Natural killer cell treated with Interleukin-12 subunit alpha and Interleukin-12 subunit beta and Interleukin-15 and Interleukin-18, amount 100 ng/mL, for 72 hours (primary cell): ENCODE measurements at regions not wholly inside any gene's neighbourhood (a gene's known extent, or its start where the extent isn't known, plus 50 kb on each side); places are given as distances from the start of the nearest gene placed in this dataset.
"Not testable (repeated sequence)": the region's sequence is repeated elsewhere in the genome, so short reads cannot be mapped to it uniquely, and the experiment has no call there.

ENCODE experiments used
- ATAC-seq, 2 donors: fragments of 150-1000 bp; cut with Tn5 transposase in 1 of 2; sonication (Bioruptor Pico), chemical (Tn5 transposase) in 1 of 2; 2 replicates each; pipeline ENCODE4 v1.10.0; 2021
- DNase-seq: peaks from one replicate; pipeline ENCODE4 v3.0.0; 2022; ENCODE audit warnings: low spot score
- H3K27ac Mint-ChIP-seq, 2 donors: 1 replicate in 1 of 2; 2 replicates in 1 of 2; pipeline ENCODE4 v1.8.0; 2022; ENCODE audit warnings: mixed read lengths in 2 of 2, mild to moderate bottlenecking in 1 of 2, moderate library complexity in 1 of 2
- H3K27me3 Mint-ChIP-seq, 2 donors: 1 replicate in 1 of 2; 2 replicates in 1 of 2; pipeline ENCODE4 v1.8.0; 2022; ENCODE audit warnings: mixed read lengths in 2 of 2
- H3K36me3 Mint-ChIP-seq: one replicate; pipeline ENCODE4 v1.8.0; 2022; ENCODE audit warnings: mixed read lengths
- H3K4me1 Mint-ChIP-seq, 2 donors: 1 replicate in 1 of 2; 2 replicates in 1 of 2; pipeline ENCODE4 v1.8.0; 2022; ENCODE audit warnings: low read depth in 2 of 2, mixed read lengths in 2 of 2, mild to moderate bottlenecking in 1 of 2
- H3K4me3 Mint-ChIP-seq: one replicate; pipeline ENCODE4 v1.8.0; 2022; ENCODE audit warnings: mixed read lengths
- H3K9me3 Mint-ChIP-seq: 2 replicates; pipeline ENCODE4 v1.8.0; 2022; ENCODE audit warnings: mixed read lengths

DNA sequence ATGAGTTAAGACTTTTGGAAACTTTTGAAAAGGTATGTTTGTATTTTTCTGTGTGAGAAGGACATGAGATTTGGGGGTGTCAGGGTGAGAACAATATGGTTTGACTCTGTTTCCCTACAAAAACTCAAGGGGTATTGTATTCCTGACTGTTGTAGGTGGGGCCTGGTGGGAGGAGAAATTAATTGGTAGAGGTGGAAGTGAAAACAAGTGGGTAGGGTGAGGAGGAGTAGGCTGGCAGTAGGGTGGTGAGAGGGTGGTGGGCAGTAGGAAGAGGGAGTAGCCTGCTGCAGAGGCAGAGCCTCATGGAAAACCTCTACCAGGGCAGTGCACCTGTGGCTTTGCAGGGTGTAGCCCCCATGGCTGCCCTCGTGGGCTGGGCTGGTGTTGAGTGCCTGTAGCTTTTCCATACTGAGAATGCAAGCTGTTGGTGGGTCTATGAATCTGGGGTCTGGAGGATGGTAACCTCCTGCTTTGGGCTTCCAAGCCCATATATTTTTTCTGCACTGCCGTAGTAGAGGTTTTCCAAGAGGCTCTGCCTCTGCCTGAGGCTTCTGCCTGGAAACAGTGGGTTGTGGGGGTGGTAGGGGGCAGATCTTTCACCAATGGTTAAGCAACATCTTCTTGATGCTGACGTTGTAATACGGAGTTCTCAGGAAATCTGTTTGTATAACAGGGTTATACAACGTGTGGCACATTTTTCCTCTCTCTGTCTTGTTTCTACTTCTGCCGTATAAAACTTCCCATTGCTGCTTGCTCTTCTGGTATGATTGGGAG is 133.6 kb upstream of the ZNF519 start:
- not testable (repeated sequence) for H3K27me3 Mint-ChIP-seq, H3K36me3 Mint-ChIP-seq, H3K27ac Mint-ChIP-seq, H3K4me3 Mint-ChIP-seq, H3K9me3 Mint-ChIP-seq, ATAC-seq, H3K4me1 Mint-ChIP-seq, DNase-seq

GRCh38 chr18:14262786-14263185 is 130.6 kb upstream of the ZNF519 start:
- H3K27ac Mint-ChIP-seq, ATAC-seq, H3K27me3 Mint-ChIP-seq, H3K36me3 Mint-ChIP-seq, H3K4me3 Mint-ChIP-seq, H3K9me3 Mint-ChIP-seq, H3K4me1 Mint-ChIP-seq, DNase-seq: not testable (repeated sequence)

DNA sequence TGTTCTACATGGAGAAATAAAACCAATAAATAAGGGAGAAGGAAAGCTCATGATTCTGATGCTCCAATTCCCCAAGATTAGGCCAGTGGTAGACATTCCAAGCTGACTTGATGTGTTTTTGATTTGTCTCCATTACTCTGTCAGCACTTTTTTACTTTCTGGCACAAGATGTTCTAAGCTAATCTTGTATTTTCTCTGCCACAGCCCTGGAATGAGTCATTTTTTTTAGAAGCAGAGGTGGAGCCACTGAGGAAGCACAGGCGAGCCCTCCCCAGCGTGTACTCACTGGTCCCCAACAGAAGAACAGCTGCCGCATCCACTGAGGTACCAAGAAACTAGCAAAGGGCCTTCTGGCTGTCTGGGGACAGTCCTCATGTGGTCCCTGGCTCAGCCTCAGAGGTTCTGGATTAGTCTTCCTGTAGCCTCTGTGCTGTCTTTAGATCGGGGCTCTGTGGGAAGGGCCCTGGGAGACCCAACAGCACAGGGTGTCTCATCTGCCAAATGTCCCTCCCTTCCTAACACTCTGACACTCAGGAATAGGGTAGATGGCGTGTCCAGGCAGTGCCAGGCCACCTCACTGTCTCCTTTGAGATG is 117.9 kb upstream of the ZNF519 start:
- H3K27me3 Mint-ChIP-seq, H3K36me3 Mint-ChIP-seq: not testable (repeated sequence)

GRCh38 chr18:14239224-14239623 is 107.0 kb upstream of the ZNF519 start:
- not testable (repeated sequence) for H3K4me1 Mint-ChIP-seq, DNase-seq, ATAC-seq, H3K9me3 Mint-ChIP-seq, H3K27me3 Mint-ChIP-seq, H3K27ac Mint-ChIP-seq, H3K36me3 Mint-ChIP-seq, H3K4me3 Mint-ChIP-seq

More for the DNA sequence above, 117.9 kb upstream of the ZNF519 start:
- not testable (repeated sequence) for H3K27ac Mint-ChIP-seq, ATAC-seq, H3K4me3 Mint-ChIP-seq, H3K4me1 Mint-ChIP-seq, DNase-seq, H3K9me3 Mint-ChIP-seq

DNA sequence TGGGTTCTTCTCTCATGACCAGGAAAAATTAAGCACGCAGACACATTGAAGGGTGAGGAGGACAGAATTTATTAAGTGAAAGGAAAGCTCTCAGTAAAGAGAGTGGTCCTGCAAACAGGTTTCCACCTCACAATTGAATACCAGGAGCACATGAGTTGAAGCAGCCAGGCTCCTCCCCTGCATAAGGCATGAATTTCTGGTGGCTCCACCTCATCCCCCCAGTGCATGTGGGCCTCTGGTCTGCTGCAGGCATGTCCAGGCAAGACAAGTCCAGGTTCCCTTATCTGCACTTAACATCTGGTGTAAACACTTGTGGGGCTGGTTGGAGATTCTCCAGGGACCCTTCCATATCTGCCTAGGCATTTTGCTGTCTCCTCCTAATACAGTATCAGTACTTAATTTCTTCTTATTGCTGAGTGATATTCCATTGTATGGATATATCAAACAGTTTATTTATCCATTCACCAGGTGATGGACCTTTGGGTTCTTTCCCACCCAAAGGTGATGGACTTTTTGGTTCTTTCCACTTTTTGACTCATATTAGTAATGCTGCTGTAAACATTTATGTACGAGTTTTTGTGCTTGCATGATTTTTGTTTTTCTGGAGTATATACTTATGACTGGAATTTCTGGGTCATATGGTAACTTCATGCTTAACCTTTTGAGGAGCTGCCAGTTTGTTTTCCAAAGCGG is 104.3 kb upstream of the ZNF519 start:
- not testable (repeated sequence) for ATAC-seq, H3K4me3 Mint-ChIP-seq, H3K27ac Mint-ChIP-seq, DNase-seq, H3K36me3 Mint-ChIP-seq, H3K27me3 Mint-ChIP-seq, H3K9me3 Mint-ChIP-seq, H3K4me1 Mint-ChIP-seq

DNA sequence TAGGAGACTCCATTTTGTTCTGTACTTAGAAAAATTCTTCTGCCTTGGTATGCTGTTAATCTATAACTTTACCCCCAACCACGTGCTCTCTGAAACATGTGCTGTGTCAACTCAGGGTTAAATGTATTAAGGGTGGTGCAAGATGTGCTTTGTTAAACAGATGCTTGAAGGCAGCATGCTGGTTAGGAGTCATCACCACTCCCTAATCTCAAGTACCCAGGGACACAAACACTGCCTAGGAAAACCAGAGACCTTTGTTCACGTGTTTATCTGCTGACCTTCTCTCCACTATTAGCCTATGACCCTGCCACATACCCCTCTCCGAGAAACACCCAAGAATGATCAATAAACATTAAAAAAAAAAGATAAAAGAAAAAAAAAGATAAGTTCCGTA is 93.0 kb upstream of the ZNF519 start:
- DNase-seq, H3K4me1 Mint-ChIP-seq, H3K27ac Mint-ChIP-seq, H3K4me3 Mint-ChIP-seq, H3K36me3 Mint-ChIP-seq, H3K9me3 Mint-ChIP-seq, ATAC-seq, H3K27me3 Mint-ChIP-seq: not testable (repeated sequence)

DNA sequence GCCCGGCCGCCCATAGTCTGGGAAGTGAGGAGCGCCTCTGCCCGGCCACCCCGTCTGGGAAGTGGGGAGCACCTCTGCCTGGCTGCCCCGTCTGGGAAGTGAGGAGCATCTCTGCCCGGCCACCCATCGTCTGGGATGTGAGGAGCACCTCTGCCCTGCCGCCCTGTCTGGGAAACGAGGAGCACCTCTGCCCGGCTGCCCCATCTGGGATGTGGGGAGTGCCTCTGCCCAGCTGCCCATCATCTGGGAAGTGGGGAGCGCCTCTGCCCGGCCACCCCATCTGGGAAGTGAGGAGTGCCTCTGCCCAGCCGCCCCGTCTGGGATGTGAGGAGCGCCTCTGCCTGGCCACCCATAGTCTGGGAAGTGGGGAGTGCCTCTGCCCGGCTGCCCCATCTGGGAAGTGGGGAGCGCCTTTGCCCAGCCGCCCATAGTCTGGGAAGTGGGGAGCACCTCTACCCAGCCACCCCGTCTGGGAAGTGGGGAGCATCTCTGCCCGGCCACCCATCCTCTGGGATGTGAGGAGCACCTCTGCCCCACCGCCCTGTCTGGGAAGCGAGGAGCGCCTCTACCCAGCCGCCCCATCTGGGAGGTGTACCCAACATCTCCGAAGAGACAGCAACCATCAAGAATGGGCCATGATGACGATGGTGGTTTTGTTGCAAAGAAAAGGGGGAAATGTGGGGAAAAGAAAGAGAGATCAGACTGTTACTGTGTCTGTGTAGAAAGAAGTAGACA is 92.5 kb upstream of the ZNF519 start:
- not testable (repeated sequence) for ATAC-seq, H3K27me3 Mint-ChIP-seq, H3K27ac Mint-ChIP-seq, H3K36me3 Mint-ChIP-seq, H3K4me1 Mint-ChIP-seq, H3K9me3 Mint-ChIP-seq, H3K4me3 Mint-ChIP-seq
- peak; percentile 55 for DNase-seq

DNA sequence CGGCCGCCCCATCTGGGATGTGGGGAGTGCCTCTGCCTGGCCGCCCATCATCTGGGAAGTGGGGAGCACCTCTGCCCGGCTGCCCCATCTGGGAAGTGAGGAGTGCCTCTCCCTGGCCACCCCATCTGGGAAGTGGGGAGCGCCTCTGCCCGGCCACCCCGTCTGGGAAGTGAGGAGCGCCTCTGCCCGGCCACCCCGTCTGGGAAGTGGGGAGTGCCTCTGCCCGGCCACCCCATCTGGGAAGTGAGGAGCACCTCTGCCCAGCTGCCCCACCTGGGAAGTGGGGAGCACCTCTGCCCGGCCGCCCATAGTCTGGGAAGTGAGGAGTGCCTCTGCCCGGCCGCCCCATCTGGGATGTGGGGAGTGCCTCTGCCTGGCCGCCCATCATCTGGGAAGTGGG is 91.7 kb upstream of the ZNF519 start:
- not testable (repeated sequence) for H3K27ac Mint-ChIP-seq, H3K4me1 Mint-ChIP-seq, H3K4me3 Mint-ChIP-seq, H3K27me3 Mint-ChIP-seq, H3K36me3 Mint-ChIP-seq, H3K9me3 Mint-ChIP-seq, DNase-seq, ATAC-seq

DNA sequence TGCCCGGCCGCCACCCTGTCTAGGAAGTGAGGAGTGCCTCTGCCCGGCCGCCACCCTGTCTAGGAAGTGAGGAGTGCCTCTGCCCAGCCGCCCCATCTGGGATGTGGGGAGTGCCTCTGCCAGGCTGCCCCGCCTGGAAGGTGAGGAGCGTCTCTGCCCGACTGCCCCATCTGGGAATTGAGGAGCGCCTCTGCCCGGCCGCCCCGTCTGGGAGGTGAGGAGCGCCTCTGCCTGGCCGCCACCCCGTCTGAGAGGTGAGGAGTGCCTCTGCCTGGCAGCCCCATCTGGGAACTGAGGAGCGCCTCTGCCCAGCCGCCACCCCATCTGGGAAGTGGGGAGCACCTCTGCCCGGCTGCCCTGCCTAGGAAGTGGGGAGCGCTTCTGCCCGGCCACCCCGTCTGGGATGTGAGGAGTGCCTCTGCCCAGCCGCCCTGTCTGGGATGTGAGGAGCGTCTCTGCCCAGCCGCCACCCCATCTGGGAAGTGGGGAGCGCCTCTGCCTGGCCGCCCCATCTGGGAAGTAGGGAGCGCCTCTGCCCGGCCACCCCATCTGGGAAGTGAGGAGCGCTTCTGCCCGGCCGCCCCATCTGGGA is 91.1 kb upstream of the ZNF519 start:
- not testable (repeated sequence) for ATAC-seq, H3K4me1 Mint-ChIP-seq, H3K4me3 Mint-ChIP-seq, DNase-seq, H3K9me3 Mint-ChIP-seq, H3K27me3 Mint-ChIP-seq, H3K27ac Mint-ChIP-seq, H3K36me3 Mint-ChIP-seq

DNA sequence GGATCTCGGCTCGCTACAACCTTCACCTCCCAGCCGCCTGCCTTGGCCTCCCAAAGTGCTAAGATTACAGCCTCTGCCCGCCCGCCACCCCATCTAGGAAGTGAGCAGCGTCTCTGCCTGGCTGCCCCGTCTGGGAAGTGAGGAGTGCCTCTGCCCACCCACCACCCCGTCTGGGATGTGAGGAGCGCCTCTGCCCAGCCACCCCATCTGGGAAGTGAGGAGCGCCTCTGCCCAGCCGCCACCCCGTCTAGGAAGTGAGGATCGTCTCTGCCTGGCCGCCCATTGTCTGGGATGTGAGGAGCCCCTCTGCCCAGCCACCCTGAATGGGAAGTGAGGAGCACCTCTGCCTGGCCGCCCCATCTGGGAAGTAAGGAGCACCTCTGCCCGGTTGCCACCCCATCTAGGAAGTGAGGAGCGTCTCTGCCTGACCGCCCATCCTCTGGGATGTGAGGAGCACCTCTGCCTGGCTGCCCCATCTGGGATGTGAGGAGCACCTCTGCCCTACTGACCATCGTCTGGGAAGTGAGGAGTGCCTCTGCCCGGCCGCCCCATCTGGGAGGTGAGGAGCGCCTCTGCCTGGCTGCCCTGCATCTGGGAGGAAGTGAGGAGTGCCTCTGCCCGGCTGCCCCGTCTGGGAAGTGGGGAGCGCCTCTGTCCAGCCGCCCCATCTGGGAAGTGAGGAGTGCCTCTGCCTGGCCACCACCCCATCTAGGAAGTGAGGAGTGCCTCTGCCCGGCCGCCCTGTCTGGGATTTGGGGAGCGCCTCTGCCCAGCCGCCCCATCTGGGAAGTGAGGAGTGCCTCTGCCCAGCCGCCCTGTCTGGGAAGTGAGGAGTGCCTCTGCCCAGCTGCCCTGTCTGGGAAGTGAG is 90.4 kb upstream of the ZNF519 start:
- not testable (repeated sequence) for H3K4me3 Mint-ChIP-seq, H3K36me3 Mint-ChIP-seq, H3K9me3 Mint-ChIP-seq, H3K27ac Mint-ChIP-seq, ATAC-seq, DNase-seq, H3K27me3 Mint-ChIP-seq, H3K4me1 Mint-ChIP-seq

- DNase-seq = no peak
- Mint-ChIP-seq H3K4me1 (no peaks in the 10 kb centered on the region), H3K27me3 (no peaks in the 10 kb centered on the region), H3K9me3 (no peaks in the 10 kb centered on the region), H3K27ac (no peak overlapping the region), H3K36me3 (no peaks in the 10 kb centered on the region), H3K4me3 (no peak overlapping the region)
- ATAC-seq = no peak
Observed at GRCh38 chr18:14221689-14222088, 89.5 kb upstream of the ZNF519 start.

GRCh38 chr18:14215952-14216351 is 83.7 kb upstream of the ZNF519 start:
- H3K27ac Mint-ChIP-seq, H3K9me3 Mint-ChIP-seq, DNase-seq, H3K4me1 Mint-ChIP-seq, H3K36me3 Mint-ChIP-seq, ATAC-seq, H3K27me3 Mint-ChIP-seq, H3K4me3 Mint-ChIP-seq: not testable (repeated sequence)

GRCh38 chr18:14203424-14203823 is 71.2 kb upstream of the ZNF519 start:
- H3K4me1 Mint-ChIP-seq, DNase-seq, H3K36me3 Mint-ChIP-seq, H3K9me3 Mint-ChIP-seq, H3K27ac Mint-ChIP-seq, ATAC-seq, H3K27me3 Mint-ChIP-seq, H3K4me3 Mint-ChIP-seq: not testable (repeated sequence)
